GM21576 (cell line): ENCODE measurements at regions not wholly inside any gene's neighbourhood (a gene's known extent, or its start where the extent isn't known, plus 50 kb on each side); places are given as distances from the start of the nearest gene placed in this dataset.

ENCODE experiments used
- ATAC-seq: cut with Tn5 transposase; IDR thresholded peaks from one replicate; pipeline ENCODE4 v1.9.1; 2021; ENCODE audit warnings: mild to moderate bottlenecking, moderate library complexity; ENCODE audit not compliant: unreplicated experiment

DNA sequence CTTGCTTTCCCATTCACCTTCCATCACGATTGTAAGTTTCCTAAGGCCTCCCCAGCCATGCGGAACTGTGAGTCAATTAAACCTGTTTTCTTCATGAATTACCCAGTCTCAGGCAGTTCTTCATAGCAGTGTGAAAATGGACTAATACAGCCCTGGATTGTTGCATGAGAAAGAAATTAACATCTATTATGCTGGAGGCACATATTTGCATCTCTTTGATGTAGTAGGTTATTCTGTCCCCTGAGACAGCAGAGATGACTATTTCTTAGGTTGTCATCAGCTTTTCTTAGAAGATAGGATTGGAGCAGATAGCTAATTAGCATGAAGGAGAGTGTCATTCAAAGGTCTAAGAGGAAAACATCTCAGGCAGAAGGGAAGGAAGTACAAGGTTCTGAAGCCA lies 166.2 kb downstream of the OMA1 start:
- ATAC-seq, result no peak

DNA sequence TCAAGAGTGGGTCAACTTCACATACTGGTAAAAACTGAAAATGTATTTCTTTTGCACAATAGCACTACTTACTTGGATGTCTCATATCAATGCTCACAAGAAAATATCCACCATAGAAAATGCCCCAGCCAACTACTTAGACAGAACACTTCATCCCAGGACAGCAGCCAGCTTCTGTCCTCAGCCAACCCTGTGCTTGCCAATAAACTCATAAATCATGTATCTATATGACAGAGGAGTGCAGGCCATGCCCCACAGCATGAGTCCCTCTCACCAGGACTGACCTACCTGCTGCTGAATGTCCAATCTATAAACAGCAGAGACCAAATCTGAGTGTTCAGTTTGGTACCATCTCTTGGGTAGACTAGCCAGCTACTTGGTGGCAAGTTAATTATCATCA lies 179.3 kb downstream of the OMA1 start:
- no peak for ATAC-seq

DNA sequence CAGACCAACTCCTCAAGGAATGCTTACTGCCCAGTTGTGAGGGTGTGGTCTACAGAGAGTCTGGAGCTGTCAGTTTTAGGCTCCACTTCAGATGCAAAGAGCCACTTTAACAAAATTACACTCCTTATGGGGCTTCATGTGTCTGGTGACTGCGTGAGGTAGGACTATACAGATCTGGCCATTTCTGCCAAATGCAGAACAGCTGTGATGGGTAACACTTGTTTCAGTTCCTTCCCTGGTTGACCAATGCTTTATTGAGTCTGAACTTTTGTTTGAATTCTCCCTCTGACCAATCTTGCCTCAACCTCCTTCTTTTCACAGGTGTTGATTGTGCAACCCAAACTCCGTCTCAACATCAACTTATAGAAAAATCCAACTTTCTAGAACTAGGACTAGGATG lies 181.2 kb downstream of the OMA1 start:
- ATAC-seq, result no peak

DNA sequence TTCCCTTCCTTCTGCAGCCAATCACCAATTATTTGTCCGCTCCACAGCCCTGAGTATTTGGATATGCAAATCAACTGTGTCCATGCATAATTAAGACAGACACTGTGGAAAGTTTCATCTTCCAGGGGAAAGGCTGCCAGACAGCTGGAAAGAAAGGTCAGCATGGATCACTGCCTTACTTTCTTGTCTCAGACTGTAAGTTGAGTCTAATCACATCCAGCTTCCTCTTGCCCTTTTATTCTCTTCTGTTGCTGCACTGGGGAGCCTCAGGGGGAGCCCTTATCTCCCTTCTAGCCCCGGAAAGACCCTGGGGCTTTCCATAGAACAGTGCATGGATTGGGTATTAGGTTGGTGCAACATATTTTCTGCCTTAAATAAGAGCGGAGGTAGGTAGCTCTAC lies 182.9 kb downstream of the OMA1 start:
- no peak for ATAC-seq

- no peak for ATAC-seq
These were observed 185.4 kb downstream of the OMA1 start for GRCh38 chr1:58361134-58361533.

DNA sequence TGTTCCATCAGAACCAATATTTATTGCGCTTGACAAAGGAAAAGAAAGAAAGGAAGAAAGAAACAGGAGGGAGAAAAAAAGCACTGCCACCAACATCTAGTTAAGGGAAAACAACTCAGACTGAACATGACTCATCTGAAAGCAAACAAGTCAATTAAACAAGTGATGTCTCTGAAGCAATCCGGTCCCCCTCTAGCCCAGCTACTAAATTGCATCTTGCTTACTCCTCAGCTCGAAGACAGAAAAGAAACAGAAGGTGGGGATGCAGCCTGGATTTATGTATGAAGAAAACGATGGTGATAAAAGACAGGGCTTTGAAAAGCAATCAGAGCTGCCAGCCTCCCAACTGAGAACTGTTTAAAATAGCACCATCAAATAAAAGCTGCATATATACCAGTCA lies 188.2 kb downstream of the OMA1 start:
- no peak for ATAC-seq

- no peak for ATAC-seq
These were observed 190.1 kb downstream of the OMA1 start for GRCh38 chr1:58356402-58356801.

GRCh38 chr1:58353168-58353567 lies 193.4 kb downstream of the OMA1 start:
- ATAC-seq, result no peak

DNA sequence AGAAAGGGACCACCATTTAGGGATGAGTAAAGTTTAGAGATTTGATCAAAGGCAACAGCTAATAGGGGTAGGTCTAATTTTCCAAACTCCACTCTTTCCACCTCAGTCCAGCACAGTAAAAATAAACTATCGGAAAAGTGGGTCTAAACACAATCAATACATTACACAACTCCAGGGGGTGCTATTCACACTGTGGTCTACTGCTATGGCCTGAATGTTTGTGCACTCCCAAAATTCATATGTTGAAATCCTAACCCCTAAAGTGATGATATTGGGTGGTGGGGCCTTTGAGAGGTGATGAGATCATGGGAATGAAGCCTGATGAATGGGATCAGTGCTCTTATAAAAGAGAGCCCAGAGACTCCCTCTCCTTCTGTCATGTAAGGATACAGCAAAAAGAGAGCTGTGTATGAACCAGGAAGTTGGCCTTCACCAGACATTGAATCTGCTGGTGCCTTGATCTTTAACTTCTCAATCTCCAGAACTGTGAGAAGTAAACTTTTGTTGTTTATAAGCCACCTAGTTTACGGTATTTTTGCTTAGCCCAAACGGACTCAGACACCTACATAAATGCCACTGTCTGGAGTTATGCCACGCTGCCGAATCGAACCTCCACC lies 193.9 kb downstream of the OMA1 start:
- no peak for ATAC-seq

- ATAC-seq, result no peak
These were observed 200.5 kb downstream of the OMA1 start for GRCh38 chr1:58346036-58346355.

DNA sequence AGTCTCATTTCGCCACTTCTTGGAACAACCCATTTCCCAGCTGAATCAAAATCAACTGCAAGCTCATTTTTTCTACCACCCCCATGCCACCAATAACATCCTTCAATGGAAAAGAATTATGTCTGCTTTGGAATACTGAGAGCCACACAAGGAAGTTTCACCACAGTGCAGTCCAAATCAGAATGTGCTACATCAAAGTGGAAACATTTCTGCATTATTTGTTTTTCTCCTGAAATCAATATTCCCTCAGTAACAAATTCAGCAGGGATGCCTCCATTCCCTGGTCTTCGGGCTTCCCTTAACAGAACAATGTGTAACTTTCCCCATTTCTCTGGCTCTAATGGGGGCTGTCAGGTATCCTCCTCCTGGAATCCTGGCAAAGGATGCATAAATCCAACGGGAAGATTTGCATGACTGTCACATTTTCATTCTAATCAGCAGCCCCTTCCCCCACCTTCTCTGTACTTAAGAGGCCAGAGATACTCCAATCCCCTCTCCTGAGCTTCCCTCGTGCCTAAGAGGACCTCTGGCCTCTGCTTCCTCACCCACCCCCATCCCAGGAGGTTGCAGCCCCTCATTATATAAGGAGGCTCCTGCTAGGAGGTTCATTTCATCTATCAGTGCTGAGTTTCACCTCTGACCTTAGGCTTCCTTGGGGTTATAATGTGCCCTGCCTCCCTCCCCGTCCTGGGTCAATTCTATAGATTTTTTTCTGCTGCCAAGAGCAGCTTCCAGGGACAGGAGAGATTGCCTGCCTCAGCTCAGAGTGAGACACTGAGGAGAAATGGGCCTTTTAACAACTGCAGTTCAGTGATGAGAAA lies 201.1 kb downstream of the OMA1 start:
- no peak for ATAC-seq

- ATAC-seq, result no peak
These were observed 206.3 kb downstream of the OMA1 start for GRCh38 chr1:58340185-58340584.

DNA sequence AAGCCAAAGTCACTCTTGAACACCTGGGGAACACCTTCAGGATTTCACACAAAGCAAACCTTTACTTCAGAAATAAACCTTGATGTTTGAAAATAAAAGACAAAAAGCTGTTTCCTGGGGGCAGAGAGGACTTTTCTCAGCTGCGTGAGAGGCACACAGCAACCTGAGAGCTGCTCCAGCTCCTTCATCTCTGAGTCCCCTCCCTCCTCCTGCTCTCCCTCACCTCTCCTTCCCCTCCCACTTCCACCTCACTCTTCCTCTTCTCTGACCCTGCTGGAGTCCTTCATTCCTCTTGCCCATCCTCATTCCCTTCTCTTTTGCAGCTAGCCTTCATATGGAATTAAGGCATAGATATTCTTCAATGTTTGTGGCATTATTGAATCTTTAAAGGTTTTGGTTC lies 208.4 kb downstream of the OMA1 start:
- ATAC-seq, result no peak

DNA sequence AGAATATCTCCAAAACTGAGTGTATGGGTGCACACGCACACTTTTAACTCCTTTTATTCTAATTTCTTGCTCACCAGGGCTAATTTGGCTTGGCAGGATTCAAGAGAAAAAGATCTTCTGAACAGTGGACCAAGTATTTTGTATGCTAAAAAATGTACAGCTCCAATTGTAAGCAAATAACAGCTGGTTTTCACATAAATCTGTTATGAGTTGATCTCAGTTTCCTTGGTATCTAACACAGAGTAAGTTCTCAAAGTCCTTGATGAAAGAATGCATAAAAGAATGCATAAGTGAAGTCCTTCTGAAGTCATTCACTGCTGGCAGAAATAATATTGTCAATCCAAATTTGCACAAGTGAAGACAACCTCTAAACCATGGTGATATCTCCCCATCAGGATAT lies 213.0 kb downstream of the OMA1 start:
- no peak for ATAC-seq

DNA sequence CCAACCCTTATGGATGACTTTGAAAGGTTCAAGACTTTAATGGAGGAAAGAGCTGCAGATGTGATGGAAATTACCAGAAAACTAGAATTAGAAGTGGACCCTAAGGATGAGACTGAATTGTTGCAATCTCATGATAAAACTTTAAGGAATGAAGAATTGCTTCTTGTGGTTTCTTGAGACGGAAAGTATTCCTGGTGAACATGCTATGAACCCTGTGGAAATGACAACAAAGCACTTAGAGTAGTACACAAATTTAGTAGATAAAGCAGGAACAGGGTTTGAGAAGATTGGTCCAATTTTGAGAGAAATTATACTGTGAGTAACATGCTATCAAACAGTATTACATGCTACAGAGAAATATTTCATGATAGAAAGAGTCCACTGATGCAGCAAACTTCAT lies 215.4 kb downstream of the OMA1 start:
- ATAC-seq, result no peak

DNA sequence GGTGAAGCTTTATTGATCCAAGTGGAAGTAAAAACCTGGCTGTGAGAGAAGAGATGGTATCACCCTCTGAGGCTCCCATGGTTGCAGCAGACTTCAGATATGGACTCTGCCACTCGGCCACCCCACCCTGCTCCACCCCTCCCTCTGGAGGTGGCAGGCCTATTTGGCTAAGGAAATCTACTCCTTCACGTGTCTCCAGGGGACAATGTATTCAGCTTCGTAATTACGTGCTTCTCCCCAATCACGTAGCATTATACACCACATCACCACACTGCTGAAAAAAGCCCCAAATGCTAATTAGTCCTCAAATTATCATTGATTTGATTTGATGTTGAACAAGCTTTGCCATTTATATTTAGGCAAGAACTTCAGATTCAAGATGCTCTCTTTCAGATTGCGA lies 220.7 kb downstream of the OMA1 start:
- ATAC-seq, result no peak

DNA sequence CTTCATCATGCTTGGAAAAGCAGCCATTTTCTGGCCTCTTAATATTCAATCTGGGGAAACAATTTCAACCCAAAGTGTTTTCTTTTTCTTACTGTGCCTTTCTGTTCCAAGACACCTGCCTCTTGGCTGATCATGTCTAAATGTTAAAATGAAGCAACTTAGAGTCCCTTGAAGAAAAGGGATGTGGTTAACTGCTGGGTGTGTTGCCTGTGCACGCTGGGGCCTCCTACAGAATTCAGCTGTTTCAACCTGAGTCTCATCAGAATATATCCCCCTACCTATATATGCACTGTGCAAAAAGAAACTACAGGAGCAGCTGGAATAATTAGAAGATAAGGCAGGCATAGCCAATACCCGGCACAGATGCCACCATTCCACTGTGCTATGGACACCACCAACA lies 222.0 kb downstream of the OMA1 start:
- no peak for ATAC-seq

DNA sequence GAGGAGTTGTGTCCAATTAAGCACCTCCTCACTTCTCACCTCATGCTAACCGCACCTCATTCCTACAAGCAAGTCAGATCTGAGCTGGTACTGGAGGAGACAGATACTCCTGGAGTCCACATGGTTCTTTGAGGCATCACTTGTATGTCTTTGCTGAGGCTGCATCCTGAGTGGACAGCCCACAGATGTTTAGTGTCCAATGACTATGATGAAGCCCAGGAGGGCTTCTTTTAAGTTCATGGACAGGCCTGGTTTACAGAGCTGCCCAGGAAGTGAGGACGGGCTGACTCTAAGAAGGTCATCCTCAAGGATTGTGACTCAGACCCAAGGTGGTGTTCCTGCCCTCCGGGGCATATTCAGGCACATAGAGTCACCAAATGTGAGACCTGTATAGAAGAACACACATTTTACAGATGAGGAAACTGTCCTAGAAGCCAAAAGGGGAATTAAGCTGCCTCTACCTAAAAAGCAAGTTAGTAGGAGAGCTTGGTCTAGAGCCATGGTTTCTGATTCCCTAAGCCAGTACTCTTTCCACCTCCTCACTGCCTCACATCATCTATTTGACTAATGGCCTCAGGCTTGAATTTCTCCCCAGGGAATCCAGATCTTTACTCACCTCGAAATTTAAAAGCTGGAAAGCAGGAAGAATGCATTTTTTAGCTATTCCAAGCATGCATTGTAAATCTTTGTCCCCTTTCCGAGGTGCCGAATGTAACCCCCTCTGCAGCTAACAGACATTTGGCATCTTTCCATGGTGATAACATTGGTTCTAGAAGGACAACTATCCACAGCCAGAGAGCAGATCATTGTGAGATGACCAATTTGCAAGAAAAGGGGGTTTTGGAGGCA lies 228.1 kb downstream of the OMA1 start:
- ATAC-seq, result no peak

- no peak for ATAC-seq
These were observed 228.8 kb downstream of the OMA1 start for GRCh38 chr1:58317694-58318093.

DNA sequence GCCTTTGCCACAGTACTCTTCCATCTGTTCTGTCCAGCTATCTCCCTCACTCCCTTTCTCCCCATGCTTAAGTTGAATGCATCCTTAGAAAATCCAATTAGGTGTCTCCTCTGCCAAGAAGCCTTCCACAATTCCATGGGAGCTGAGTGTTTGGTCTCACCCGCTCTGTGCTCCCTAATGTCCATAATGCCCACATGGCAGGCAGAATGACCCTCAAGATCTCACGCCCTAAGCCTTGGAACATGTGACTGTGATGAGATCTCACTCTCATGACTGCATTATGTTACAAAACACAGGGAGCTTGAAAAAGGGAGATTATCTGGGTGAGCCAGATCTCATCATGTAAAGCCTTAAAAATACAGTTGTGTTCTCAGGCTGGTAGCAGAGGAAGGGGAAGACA lies 229.4 kb downstream of the OMA1 start:
- no peak for ATAC-seq

GRCh38 chr1:58316141-58316540 lies 230.4 kb downstream of the OMA1 start:
- no peak for ATAC-seq

- no peak for ATAC-seq
These were observed 233.5 kb downstream of the OMA1 start for GRCh38 chr1:58312971-58313563.
